ENCODE measurements at regions not wholly inside any gene's neighbourhood (a gene's known extent, or its start where the extent isn't known, plus 50 kb on each side); places are given as distances from the start of the nearest gene placed in this dataset.

GRCh38 chr4:24472161-24472510 is 112.2 kb downstream of the DHX15 start:
- TF ChIP-seq, protein P1, sequence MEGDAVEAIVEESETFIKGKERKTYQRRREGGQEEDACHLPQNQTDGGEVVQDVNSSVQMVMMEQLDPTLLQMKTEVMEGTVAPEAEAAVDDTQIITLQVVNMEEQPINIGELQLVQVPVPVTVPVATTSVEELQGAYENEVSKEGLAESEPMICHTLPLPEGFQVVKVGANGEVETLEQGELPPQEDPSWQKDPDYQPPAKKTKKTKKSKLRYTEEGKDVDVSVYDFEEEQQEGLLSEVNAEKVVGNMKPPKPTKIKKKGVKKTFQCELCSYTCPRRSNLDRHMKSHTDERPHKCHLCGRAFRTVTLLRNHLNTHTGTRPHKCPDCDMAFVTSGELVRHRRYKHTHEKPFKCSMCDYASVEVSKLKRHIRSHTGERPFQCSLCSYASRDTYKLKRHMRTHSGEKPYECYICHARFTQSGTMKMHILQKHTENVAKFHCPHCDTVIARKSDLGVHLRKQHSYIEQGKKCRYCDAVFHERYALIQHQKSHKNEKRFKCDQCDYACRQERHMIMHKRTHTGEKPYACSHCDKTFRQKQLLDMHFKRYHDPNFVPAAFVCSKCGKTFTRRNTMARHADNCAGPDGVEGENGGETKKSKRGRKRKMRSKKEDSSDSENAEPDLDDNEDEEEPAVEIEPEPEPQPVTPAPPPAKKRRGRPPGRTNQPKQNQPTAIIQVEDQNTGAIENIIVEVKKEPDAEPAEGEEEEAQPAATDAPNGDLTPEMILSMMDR (IDR thresholded peaks at IDR 0.05 in 4 of 5, conservative IDR thresholded peaks at IDR 0.05 in 1 of 5): no peak
- TF ChIP-seq POLR2A (IDR thresholded peaks at IDR 0.05): no peak
